MV-4-11 (cell line): ENCODE measurements at regions not wholly inside any gene's neighbourhood (a gene's known extent, or its start where the extent isn't known, plus 50 kb on each side); places are given as distances from the start of the nearest gene placed in this dataset.
A peak's percentile ranks its signal among the peaks of the same experiment; 100 is the strongest.
"Not testable (repeated sequence)": the region's sequence is repeated elsewhere in the genome, so short reads cannot be mapped to it uniquely, and the experiment has no call there.

Source experiments
- DNase-seq: peaks from one replicate; lab custom pipeline; 2025; lab: John Stamatoyannopoulos, UW

- DNase-seq = no peak
Measured at GRCh38 chr20:48440916-48441315, 386.9 kb downstream of the PREX1 start.

GRCh38 chr20:48440261-48440660 is 387.5 kb downstream of the PREX1 start:
- not testable (repeated sequence) for DNase-seq

GRCh38 chr20:48437146-48437545 is 390.7 kb downstream of the PREX1 start:
- DNase-seq = no peak

- DNase-seq = not testable (repeated sequence)
Measured at GRCh38 chr20:48436609-48437008, 391.2 kb downstream of the PREX1 start.

DNA sequence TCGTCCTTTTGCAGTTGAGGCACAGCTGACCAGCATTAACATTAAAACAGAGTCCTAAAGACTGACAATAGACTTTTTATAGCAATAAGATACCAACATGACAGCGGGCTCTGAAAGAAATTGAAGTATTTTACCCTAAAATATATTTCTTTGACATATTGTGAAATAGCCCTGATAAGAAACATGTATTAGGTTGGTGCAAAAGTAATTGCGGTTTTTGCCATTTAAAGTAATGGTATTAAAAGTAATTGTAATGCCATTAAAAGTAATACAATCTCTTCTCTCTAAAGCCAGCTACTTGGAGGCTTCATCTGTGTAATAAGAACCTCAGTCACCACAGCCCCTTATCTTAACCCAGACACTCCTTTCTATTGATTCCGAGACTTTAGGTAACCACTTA is 394.6 kb downstream of the PREX1 start:
- no peak for DNase-seq

DNA sequence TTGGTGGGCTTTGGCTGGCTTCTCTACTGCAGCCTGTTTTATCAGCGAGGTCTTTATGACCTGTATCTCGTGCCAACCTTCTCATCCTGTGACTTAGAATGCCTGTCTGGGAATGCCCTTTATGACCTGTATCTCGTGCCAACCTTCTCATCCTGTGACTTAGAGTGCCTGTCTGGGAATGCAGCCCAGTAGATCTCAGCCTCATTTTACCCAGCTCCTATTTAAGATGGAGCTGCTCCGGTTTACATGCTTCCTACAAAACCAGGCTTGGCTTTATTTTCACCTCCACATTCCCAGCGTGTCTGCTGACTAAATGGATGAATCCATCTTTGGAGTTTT is 395.3 kb downstream of the PREX1 start:
- DNase-seq = no peak

DNA sequence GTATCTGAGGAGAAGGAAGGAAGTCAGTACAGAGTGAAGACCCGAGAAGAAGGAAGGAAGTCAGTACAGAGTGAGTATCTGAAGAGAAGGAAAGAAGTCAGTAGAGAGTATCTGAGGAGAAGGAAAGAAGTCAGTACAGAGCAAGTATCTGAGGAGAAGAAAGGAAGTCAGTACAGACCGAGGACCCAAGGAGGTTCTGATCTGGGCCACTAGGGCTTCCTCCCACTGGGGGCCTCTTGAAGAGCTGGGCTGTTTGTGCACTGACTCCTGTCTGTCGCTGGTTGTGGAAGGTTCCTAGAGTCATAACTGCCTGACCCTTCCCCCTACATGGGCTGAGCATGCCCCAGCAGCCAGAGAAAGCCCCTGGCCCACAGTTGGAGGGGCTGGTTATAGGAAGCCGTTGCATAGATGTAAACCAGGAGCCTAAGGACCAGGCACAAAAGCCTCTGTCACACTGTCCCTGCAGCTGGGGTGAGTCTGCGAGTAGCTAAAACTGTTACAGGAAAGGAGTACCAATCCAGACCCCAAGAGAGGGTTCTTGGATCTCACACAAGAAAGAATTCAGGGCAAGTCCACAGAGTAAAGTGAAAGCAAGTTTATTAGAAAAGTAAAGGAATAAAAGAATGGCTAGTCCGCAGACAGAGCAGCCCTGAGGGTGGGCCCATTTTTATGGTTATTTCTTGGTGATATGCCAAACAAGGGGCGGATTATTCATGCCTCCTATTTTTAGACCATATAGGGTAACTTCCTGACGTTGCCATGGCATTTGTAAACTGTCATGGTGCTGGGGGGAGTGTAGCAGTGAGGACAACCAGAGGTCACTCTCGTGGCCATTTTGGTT is 395.9 kb downstream of the PREX1 start:
- peak; percentile 8 for DNase-seq

DNA sequence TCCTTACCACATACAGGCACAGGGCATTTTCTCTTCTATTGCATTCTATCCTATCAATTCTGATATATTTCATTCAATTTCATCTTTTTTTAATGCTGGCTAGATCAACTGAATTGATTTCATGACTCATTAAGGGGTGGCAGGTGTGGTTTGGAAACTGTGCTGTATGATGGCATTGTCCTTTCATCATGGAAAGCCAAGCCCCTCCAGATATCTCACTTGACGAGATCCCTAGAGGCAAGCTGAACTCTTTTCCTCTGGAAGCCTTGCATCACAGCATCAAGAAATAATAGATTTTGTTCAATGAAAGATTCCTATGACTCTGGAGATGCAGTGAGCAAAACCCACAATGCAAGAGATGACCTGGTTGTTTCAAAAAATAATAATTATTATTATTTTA is 401.2 kb downstream of the PREX1 start:
- no peak for DNase-seq

- no peak for DNase-seq
Measured at GRCh38 chr20:48425817-48426612, 401.8 kb downstream of the PREX1 start.

GRCh38 chr20:48425321-48425720 is 402.5 kb downstream of the PREX1 start:
- DNase-seq = no peak

DNA sequence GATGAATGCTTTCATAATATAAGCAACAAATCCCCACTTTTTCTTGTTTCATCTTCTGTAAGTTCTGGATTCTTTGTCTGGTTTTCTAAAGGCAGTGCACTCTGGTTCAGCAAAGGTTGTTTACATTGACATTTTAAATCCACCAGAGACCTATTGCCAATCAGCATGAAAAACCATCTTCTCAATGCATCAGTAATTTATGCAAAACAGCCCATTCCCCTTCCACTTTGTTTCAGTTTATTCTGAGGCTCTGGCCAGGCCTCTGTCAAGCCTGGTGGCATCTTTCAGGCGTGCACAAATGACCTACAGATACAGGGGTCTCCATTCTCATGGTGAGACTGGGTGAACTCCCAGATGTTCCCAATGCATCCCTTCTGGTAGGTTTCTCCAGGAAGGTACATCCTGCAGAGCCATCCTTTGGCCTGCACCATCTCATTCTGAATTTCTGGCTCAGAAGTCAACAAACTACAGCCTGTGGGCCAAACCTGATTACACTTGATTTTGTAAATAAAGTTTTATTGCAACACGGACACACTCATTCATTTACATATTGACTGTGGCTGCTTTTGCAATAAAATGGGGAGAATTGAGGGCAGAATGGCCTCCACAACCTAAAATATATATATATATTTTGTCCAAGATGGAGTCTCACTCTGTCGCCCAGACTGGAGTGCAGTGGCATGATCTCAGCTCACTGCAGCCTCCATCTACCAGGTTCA is 405.4 kb downstream of the PREX1 start:
- no peak for DNase-seq

DNA sequence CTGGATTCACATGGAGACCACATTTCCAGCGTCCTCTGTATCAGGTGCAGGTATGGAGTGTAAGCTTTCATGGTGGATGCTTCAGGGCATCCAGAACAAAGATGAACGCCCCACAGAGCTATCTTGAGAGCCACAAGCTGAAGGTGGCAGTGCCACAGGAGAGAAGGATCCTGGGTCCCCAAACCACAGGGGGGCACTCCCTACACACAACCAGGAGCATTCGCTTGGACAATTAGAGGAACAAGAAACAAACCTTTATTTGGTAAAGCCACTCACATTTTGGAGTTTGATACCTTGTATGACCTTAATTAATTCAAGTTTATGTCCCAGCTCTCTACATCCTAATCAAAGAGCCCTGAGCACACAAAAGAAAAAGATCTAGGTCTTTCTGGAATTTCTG is 406.3 kb downstream of the PREX1 start:
- no peak for DNase-seq

DNA sequence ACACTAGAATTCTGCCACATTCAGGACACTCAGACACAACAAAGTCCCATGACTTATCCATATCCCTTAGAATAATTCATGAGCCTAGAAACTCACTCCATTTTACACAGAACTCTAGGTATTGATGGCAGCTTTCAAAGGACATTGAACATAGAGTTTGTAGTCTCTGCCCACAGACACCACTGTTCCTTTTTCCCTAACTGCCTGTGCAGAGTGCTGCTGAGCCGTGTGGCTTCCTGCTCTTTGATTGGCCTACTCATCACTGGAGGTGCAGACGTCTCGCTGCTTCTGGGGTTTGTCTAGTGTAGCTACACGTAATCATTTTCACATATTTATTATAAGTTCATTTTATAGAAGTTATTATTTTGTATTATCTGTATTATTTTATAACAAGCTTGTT is 407.6 kb downstream of the PREX1 start:
- no peak for DNase-seq

- no peak for DNase-seq
Measured at GRCh38 chr20:48419173-48419572, 408.6 kb downstream of the PREX1 start.

DNA sequence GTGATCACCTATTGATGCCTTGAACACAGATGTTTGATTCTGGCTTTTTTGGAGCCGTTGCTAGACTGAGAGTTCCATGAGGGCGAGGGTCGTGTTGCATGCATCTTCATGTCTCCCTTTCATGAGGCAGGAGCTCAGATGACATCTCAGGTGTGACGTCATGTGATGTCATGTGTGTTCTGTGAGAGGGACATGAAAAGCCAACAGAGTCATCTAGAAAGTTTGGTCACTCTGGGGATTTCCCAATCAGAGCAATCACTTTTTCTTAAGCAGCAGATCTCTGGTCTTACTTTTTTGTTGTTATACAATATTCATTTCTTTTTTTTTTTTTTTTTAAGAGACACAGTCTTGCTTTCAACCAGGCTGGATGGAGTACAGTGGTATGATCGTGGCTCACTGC is 411.8 kb downstream of the PREX1 start:
- DNase-seq = no peak

DNA sequence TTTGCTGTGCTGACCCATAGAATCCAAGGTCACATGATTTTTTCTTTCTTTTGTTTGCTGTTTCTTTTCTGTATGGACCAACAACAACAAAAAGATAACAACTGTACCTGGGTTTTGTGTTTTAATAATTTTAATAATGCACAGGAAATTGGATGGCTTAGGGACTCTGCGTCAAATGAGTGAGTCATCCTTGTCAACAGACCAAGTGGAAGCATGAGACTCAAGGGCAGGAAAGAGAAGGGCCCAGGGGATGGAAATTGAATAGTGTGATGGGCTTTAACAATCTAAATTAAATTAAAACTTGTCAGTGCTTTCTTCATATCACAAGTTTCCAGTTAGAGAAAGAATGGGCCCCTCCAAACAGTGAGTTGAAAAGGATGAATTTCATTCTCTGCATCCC is 413.0 kb downstream of the PREX1 start:
- no peak for DNase-seq

DNA sequence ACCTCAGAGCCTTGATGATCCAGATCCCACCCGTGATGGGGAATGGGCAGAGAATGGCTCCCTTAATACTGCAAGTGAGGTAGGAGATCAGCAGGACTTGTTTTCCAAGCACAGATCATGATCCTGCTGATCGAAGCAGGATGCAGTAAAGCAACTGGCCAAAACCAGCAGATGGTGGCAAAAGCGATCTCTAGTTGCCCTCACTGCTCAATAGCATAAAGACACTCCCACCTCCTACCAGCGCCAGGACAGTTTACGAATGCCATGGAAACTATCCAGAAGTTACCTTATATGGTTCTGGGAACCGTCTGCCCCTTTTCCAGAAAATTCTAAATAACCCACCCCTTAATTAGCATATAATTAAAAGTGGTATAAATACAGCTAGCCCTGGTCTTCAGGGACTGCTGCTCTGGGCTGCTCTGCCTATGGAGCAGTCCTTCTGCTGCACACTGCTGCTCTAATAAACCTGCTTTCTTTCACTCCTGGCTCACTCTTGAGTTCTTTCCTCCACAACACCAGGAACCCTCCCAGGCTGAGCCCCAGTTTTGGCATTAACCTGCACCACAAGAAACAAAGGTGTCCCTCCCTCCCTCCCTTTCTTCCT is 415.8 kb downstream of the PREX1 start:
- no peak for DNase-seq

DNA sequence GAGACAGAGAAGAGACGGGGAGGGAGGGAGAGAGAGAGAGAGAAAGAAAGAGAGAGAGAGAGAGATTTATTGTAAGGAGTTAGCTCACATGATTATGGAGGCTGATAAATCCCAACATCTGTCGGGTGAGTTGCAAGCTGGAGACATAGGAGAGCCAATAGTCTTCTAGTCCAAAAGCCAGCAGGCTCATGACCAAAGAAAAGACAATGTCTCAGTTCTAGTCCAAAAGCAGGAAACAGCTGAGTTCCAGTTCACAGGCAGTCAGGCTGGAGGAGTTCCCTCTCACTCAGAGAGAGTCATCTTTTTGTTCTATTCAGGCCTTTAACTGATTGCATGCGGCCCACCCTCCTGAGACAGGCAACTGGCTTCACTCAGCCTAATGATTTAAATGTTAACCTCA is 416.6 kb downstream of the PREX1 start:
- DNase-seq = no peak

- DNase-seq = no peak
Measured at GRCh38 chr20:48409055-48409615, 418.7 kb downstream of the PREX1 start.

DNA sequence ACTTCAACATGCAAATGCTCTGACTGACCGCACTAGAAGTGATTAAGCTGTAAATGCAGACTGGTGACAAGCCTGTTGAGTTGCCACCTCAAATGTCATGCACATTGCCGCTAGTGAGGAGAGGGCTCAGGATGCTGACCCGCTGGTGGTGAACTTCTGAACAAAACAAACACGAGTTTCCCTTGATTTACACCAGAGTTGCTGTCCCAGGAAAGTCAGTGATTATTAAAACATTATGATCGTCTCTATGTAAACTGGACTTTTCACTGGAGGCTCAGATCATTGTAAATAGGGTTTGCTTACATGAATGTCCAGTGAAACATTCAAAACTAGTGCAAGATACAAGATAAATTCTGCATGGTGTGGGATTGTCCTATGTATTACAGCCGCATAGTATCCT is 420.1 kb downstream of the PREX1 start:
- no peak for DNase-seq

DNA sequence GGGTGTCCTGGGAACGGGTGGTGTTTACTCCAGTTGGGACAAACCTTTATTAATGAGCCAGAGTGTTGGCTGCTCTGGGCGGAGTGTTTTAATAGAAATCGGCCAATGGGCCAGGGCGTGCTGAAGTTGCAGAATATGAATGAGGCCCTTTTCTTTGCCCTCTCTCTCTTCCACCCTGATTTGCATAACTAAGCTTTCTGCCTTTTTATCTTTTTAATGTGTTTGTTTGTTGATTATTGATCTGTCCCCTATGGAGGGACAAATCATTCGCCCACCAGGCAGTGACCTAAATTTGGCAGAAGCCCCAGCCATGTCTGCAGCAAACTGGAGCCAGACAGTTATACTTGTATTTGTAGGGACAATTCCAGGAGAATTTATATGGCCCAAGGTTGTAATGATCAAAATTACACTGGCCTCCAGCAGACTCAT is 420.9 kb downstream of the PREX1 start:
- DNase-seq = no peak

GRCh38 chr20:48406498-48406897 is 421.3 kb downstream of the PREX1 start:
- DNase-seq = no peak
